SK-N-SH (cell line): ENCODE measurements at regions not wholly inside any gene's neighbourhood (a gene's known extent, or its start where the extent isn't known, plus 50 kb on each side); places are given as distances from the start of the nearest gene placed in this dataset.

ENCODE experiments used
- CTCF ChIA-PET: fragments of 300-600, 350-600 bp; formaldehyde crosslinking; extraction: SDS; loops from one replicate; lab custom pipeline; 2021; lab: Yijun Ruan, JAX
- POLR2A ChIA-PET: fragments of 350-600 bp; sonication (Branson Sonifier 250); formaldehyde crosslinking; extraction: SDS; loops from one replicate; lab custom pipeline; 2020; ENCODE audit warnings: antibody characterized with exemption, inconsistent platforms; lab: Yijun Ruan, JAX
- DNase-seq: peaks from one replicate; pipeline ENCODE4 v3.0.0; 2012
- H2AFZ ChIP-seq: fragments of 200-600 bp; sonication (generic); 2 replicates; pipeline ENCODE4 v1.8.1; 2016; ENCODE audit warnings: antibody characterized with exemption, mild to moderate bottlenecking, low read depth
- H3F3A ChIP-seq: fragments of 200-600 bp; sonication (generic); replicated peaks from 2 replicates; pipeline ENCODE3; 2016; ENCODE audit warnings: antibody characterized with exemption, mild to moderate bottlenecking; ENCODE audit not compliant: insufficient read depth
- H3K27ac ChIP-seq, 2 experiments: fragments of 200-500 bp in 1 of 2; fragments of 200-600 bp in 1 of 2; sonication (Bioruptor generic) in 1 of 2; sonication (generic), shearing (Covaris generic) in 1 of 2; 2 replicates each; pipeline versions ENCODE4 v1.5.1 to v1.6.1; 2014 to 2016; ENCODE audit warnings: low read depth in 2 of 2, inconsistent platforms in 1 of 2, low read length in 1 of 2, mild to moderate bottlenecking in 1 of 2, mixed read lengths in 1 of 2
- H3K27me3 ChIP-seq: fragments of 200-600 bp; sonication (generic), shearing (Covaris generic); 2 replicates; pipeline ENCODE4 v1.6.1; 2016; ENCODE audit warnings: mixed run types; ENCODE audit not compliant: insufficient read depth
- H3K36me3 ChIP-seq, 2 experiments: fragments of 200-500 bp in 1 of 2; fragments of 200-600 bp in 1 of 2; sonication (Bioruptor generic) in 1 of 2; sonication (generic) in 1 of 2; replicated peaks in 1 of 2; 2 replicates each; pipeline versions ENCODE3 to v1.5.1; 2014 to 2016; ENCODE audit warnings: low read length in 1 of 2, mild to moderate bottlenecking in 1 of 2; ENCODE audit not compliant: insufficient read depth in 2 of 2, control insufficient read depth in 1 of 2
- H3K4me1 ChIP-seq, 2 experiments: fragments of 200-500 bp in 1 of 2; fragments of 200-600 bp in 1 of 2; sonication (Bioruptor generic) in 1 of 2; sonication (generic), shearing (Covaris generic) in 1 of 2; 2 replicates each; pipeline versions ENCODE4 v1.5.1 to v1.6.1; 2014 to 2016; ENCODE audit warnings: low read depth in 1 of 2, low read length in 1 of 2, mixed run types in 1 of 2; ENCODE audit not compliant: insufficient read depth in 2 of 2, control insufficient read depth in 1 of 2
- H3K4me2 ChIP-seq: fragments of 200-600 bp; sonication (generic), shearing (Covaris generic); 2 replicates; pipeline ENCODE4 v1.6.1; 2017; ENCODE audit warnings: mixed run types
- H3K4me3 ChIP-seq, 2 experiments: fragments of 200-500 bp in 1 of 2; fragments of 200-600 bp in 1 of 2; sonication (Bioruptor generic) in 1 of 2; sonication (generic), shearing (Covaris generic) in 1 of 2; 2 replicates each; pipeline versions ENCODE4 v1.5.1 to v1.8.1; 2014 to 2016; ENCODE audit warnings: low read depth in 2 of 2, inconsistent platforms in 1 of 2, low read length in 1 of 2, mild to moderate bottlenecking in 1 of 2, mixed read lengths in 1 of 2, moderate library complexity in 1 of 2
- H3K79me2 ChIP-seq: fragments of 200-600 bp; sonication (generic); 2 replicates; pipeline ENCODE4 v1.8.1; 2017; ENCODE audit warnings: mild to moderate bottlenecking; ENCODE audit not compliant: insufficient read depth
- H3K9ac ChIP-seq: fragments of 200-600 bp; sonication (generic); 2 replicates; pipeline ENCODE4 v1.6.1; 2017; ENCODE audit warnings: mixed run types
- H3K9me2 ChIP-seq: fragments of 200-600 bp; sonication (generic); 2 replicates; pipeline ENCODE4 v1.6.1; 2017; ENCODE audit warnings: mixed run types
- H3K9me3 ChIP-seq: fragments of 200-600 bp; sonication (generic); 2 replicates; pipeline ENCODE4 v1.6.1; 2017; ENCODE audit warnings: mixed run types, mild to moderate bottlenecking, moderate library complexity
- H4K20me1 ChIP-seq: fragments of 200-600 bp; sonication (generic); 2 replicates; pipeline ENCODE4 v1.6.1; 2017; ENCODE audit warnings: mild to moderate bottlenecking, mixed run types; ENCODE audit not compliant: insufficient read depth
- FOSL2 ChIP-seq: IDR thresholded peaks from 2 replicates; pipeline ENCODE4 v1.4.0; 2012; ENCODE audit warnings: low read depth, mild to moderate bottlenecking, moderate library complexity, borderline replicate concordance
- FOXJ3 ChIP-seq: sonication (generic); formaldehyde crosslinking; IDR thresholded peaks from 2 replicates; pipeline ENCODE4 v1.5.1; 2020; ENCODE audit warnings: mild to moderate bottlenecking, missing genetic modification reagents
- FOXM1 ChIP-seq: IDR thresholded peaks from 2 replicates; pipeline ENCODE4 v1.4.0; 2012; ENCODE audit warnings: low read depth, mild to moderate bottlenecking
- GATA2 ChIP-seq: sonication (generic); formaldehyde crosslinking; IDR thresholded peaks from 2 replicates; pipeline ENCODE4 v1.5.0; 2020; ENCODE audit warnings: mild to moderate bottlenecking, missing genetic modification reagents
- MAX ChIP-seq: IDR thresholded peaks from 2 replicates; pipeline ENCODE4 v1.4.0; 2012; ENCODE audit warnings: low read depth
- MXI1 ChIP-seq: IDR thresholded peaks from 2 replicates; pipeline ENCODE4 v1.6.1; 2012; ENCODE audit warnings: mild to moderate bottlenecking, low read depth, low read length, improper control_type of control experiment
- NFIC ChIP-seq: IDR thresholded peaks from 2 replicates; pipeline ENCODE4 v1.4.0; 2012; ENCODE audit warnings: borderline replicate concordance
- POLR2AphosphoS5 ChIP-seq: IDR thresholded peaks from 2 replicates; pipeline ENCODE4 v1.6.1; 2012; ENCODE audit warnings: low read depth, low read length
- SMC3 ChIP-seq: IDR thresholded peaks from 2 replicates; pipeline ENCODE4 v1.6.1; 2012; ENCODE audit warnings: low read depth, low read length, improper control_type of control experiment
- TAF1 ChIP-seq: IDR thresholded peaks from 2 replicates; pipeline ENCODE4 v1.6.1; 2012; ENCODE audit warnings: low read depth, mild to moderate bottlenecking, low read length, moderate library complexity, borderline replicate concordance
- TCF12 ChIP-seq: IDR thresholded peaks from 2 replicates; pipeline ENCODE4 v1.4.0; 2012
- USF2 ChIP-seq: fragments of 150-350 bp; IDR thresholded peaks from 2 replicates; pipeline ENCODE4 v1.6.1; 2017; ENCODE audit warnings: antibody characterized with exemption, low read length, low read depth, borderline replicate concordance
- WGBS: methylation state at CpG from one replicate; pipeline ENCODE4 v1.1.6; 2017; ENCODE audit warnings: low lambda C conversion rate; 5-methylcytosine and 5-hydroxymethylcytosine counted together
- TF ChIP-seq, protein P1 (sequence below): IDR thresholded peaks from 2 replicates; pipeline ENCODE4; 2012
- TF ChIP-seq, protein P2 (sequence below): IDR thresholded peaks from 2 replicates; pipeline ENCODE4 v1.6.1; 2012; ENCODE audit warnings: mild to moderate bottlenecking, low read depth, low read length, moderate library complexity
- TF ChIP-seq, protein P3 (sequence below): fragments of 150-350 bp; IDR thresholded peaks from 2 replicates; pipeline ENCODE4 v1.6.1; 2016; ENCODE audit warnings: mild to moderate bottlenecking, low read depth, low read length
- TF ChIP-seq, protein P4 (sequence below): IDR thresholded peaks from 2 replicates; pipeline ENCODE4 v1.4.0; 2012; ENCODE audit warnings: low read depth, borderline replicate concordance

- WGBS = 86% methylated on average over 3 of the region's 3 CpGs
- POLR2A ChIA-PET = no interaction called here
- CTCF ChIA-PET = interaction anchor here (1.1 to 5.7 kb wide), 8 partner anchors 9 to 664 kb away, joined by 3 to 38 read pairs (median 4); no protein-coding TSS in a partner anchor
- Histone ChIP-seq H3K4me3 (no peak overlapping the region), H3K79me2 (no peaks in the 10 kb centered on the region), H3K4me1 (peaks cover 0 to 5% of the 10 kb centered on the region in 2 experiments; a peak in 3 of 4 replicates), H2AFZ (no peak overlapping the region), H3K9ac (no peak overlapping the region), H3K27ac (no peak overlapping the region), H3K27me3 (no peaks in the 10 kb centered on the region), H3K9me3 (no peaks in the 10 kb centered on the region), H3K36me3 (no peaks in the 10 kb centered on the region), H4K20me1 (no peaks in the 10 kb centered on the region), H3K4me2 (no peak overlapping the region), H3K9me2 (no peaks in the 10 kb centered on the region), H3F3A (peaks cover 8% of the 10 kb centered on the region)
- TF ChIP-seq USF2 = no peak
- TF ChIP-seq, protein P1, sequence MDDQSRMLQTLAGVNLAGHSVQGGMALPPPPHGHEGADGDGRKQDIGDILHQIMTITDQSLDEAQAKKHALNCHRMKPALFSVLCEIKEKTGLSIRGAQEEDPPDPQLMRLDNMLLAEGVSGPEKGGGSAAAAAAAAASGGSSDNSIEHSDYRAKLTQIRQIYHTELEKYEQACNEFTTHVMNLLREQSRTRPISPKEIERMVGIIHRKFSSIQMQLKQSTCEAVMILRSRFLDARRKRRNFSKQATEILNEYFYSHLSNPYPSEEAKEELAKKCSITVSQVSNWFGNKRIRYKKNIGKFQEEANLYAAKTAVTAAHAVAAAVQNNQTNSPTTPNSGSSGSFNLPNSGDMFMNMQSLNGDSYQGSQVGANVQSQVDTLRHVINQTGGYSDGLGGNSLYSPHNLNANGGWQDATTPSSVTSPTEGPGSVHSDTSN = no peak
- TF ChIP-seq, protein P2, sequence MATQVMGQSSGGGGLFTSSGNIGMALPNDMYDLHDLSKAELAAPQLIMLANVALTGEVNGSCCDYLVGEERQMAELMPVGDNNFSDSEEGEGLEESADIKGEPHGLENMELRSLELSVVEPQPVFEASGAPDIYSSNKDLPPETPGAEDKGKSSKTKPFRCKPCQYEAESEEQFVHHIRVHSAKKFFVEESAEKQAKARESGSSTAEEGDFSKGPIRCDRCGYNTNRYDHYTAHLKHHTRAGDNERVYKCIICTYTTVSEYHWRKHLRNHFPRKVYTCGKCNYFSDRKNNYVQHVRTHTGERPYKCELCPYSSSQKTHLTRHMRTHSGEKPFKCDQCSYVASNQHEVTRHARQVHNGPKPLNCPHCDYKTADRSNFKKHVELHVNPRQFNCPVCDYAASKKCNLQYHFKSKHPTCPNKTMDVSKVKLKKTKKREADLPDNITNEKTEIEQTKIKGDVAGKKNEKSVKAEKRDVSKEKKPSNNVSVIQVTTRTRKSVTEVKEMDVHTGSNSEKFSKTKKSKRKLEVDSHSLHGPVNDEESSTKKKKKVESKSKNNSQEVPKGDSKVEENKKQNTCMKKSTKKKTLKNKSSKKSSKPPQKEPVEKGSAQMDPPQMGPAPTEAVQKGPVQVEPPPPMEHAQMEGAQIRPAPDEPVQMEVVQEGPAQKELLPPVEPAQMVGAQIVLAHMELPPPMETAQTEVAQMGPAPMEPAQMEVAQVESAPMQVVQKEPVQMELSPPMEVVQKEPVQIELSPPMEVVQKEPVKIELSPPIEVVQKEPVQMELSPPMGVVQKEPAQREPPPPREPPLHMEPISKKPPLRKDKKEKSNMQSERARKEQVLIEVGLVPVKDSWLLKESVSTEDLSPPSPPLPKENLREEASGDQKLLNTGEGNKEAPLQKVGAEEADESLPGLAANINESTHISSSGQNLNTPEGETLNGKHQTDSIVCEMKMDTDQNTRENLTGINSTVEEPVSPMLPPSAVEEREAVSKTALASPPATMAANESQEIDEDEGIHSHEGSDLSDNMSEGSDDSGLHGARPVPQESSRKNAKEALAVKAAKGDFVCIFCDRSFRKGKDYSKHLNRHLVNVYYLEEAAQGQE = no peak
- no peak for TF ChIP-seq MXI1
- no peak for TF ChIP-seq POLR2AphosphoS5
- no peak for TF ChIP-seq FOSL2
- TF ChIP-seq GATA2 (CRISPR knock-in tag) = no peak
- TF ChIP-seq SMC3 = no peak
- no peak for TF ChIP-seq MAX
- TF ChIP-seq FOXM1 = no peak
- no peak for TF ChIP-seq TCF12
- no peak for TF ChIP-seq TAF1
- TF ChIP-seq FOXJ3 (CRISPR knock-in tag) = no peak
- TF ChIP-seq, protein P3, sequence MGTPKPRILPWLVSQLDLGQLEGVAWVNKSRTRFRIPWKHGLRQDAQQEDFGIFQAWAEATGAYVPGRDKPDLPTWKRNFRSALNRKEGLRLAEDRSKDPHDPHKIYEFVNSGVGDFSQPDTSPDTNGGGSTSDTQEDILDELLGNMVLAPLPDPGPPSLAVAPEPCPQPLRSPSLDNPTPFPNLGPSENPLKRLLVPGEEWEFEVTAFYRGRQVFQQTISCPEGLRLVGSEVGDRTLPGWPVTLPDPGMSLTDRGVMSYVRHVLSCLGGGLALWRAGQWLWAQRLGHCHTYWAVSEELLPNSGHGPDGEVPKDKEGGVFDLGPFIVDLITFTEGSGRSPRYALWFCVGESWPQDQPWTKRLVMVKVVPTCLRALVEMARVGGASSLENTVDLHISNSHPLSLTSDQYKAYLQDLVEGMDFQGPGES = no peak
- TF ChIP-seq, protein P4, sequence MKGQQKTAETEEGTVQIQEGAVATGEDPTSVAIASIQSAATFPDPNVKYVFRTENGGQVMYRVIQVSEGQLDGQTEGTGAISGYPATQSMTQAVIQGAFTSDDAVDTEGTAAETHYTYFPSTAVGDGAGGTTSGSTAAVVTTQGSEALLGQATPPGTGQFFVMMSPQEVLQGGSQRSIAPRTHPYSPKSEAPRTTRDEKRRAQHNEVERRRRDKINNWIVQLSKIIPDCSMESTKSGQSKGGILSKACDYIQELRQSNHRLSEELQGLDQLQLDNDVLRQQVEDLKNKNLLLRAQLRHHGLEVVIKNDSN = no peak
- TF ChIP-seq NFIC = no peak
- DNase-seq = no peak
These were observed 129.8 kb downstream of the ALDH8A1 start for GRCh38 chr6:134819863-134820800.
